ENCODE measurements at regions not wholly inside any gene's neighbourhood (a gene's known extent, or its start where the extent isn't known, plus 50 kb on each side); places are given as distances from the start of the nearest gene placed in this dataset.
"Not testable (repeated sequence)": the region's sequence is repeated elsewhere in the genome, so short reads cannot be mapped to it uniquely, and the experiment has no call there.

- Histone ChIP-seq H3K27me3 (no peaks in the 10 kb centered on the region), H3K36me3 (no peaks in the 10 kb centered on the region), H3K4me3 (no peak overlapping the region), H3K27ac (replicated peaks in 1 of 4) (no peak overlapping the region), H3K4me1 (no peaks in the 10 kb centered on the region), H3K9me3 (no peaks in the 10 kb centered on the region)
- 82% methylated on average over 3 of the region's 3 CpGs for WGBS
- TF ChIP-seq POLR2AphosphoS5 (IDR thresholded peaks at IDR 0.05): no peak
- TF ChIP-seq POLR2A (IDR thresholded peaks at IDR 0.05; ENCODE audit: low read depth): no peak
- no peak for TF ChIP-seq CTCF (IDR thresholded peaks at IDR 0.05)
- no peak for TF ChIP-seq EP300 (IDR thresholded peaks at IDR 0.05)
- intact Hi-C loops (cut with DNase I): no loop called here
- no peak for DNase-seq (ENCODE audit: extremely low spot score)
These were observed 132.9 kb upstream of the FAM3C start for GRCh38 chr7:121529003-121529402.

- intact Hi-C loops (cut with DNase I); H3K4me1 ChIP-seq; H3K27me3 ChIP-seq; DNase-seq (ENCODE audit: extremely low spot score); H3K9me3 ChIP-seq; H3K4me3 ChIP-seq; H3K36me3 ChIP-seq; H3K27ac ChIP-seq (replicated peaks in 1 of 4): not testable (repeated sequence)
- WGBS: 72% methylated on average over 3 of the region's 3 CpGs
These were observed 130.1 kb upstream of the FAM3C start for GRCh38 chr7:121526210-121526609.

GRCh38 chr7:121525155-121525819, 129.2 kb upstream of the FAM3C start:
- TF ChIP-seq CTCF (IDR thresholded peaks at IDR 0.05): no peak
- TF ChIP-seq POLR2AphosphoS5 (IDR thresholded peaks at IDR 0.05): no peak
- no peak for TF ChIP-seq EP300 (IDR thresholded peaks at IDR 0.05)
- TF ChIP-seq POLR2A (IDR thresholded peaks at IDR 0.05; ENCODE audit: low read depth): no peak
- H3K36me3 ChIP-seq: no peaks in the 10 kb centered on the region
- 73% methylated on average over 4 of the region's 4 CpGs for WGBS
- no peaks in the 10 kb centered on the region for H3K4me1 ChIP-seq
- intact Hi-C loops (cut with DNase I): no loop called here
- no peak overlapping the region for H3K4me3 ChIP-seq
- H3K9me3 ChIP-seq: no peaks in the 10 kb centered on the region
- no peak overlapping the region for H3K27ac ChIP-seq (replicated peaks in 1 of 4)
- H3K27me3 ChIP-seq: no peaks in the 10 kb centered on the region
- DNase-seq (ENCODE audit: extremely low spot score): no peak

GRCh38 chr7:121521711-121522400, 125.7 kb upstream of the FAM3C start:
- Histone ChIP-seq H3K4me3 (no peak overlapping the region), H3K36me3 (no peaks in the 10 kb centered on the region), H3K27ac (replicated peaks in 1 of 4) (no peak overlapping the region), H3K9me3 (no peaks in the 10 kb centered on the region), H3K4me1 (no peaks in the 10 kb centered on the region), H3K27me3 (no peaks in the 10 kb centered on the region)
- TF ChIP-seq POLR2A (IDR thresholded peaks at IDR 0.05; ENCODE audit: low read depth) (no peak), EP300 (IDR thresholded peaks at IDR 0.05) (no peak)
- no peak for DNase-seq (ENCODE audit: extremely low spot score)
- intact Hi-C loops (cut with DNase I): no loop called here
- 85% methylated on average over 3 of the region's 3 CpGs for WGBS

- TF ChIP-seq CTCF (IDR thresholded peaks at IDR 0.05) (no peak), POLR2A (IDR thresholded peaks at IDR 0.05; ENCODE audit: low read depth) (no peak), EP300 (IDR thresholded peaks at IDR 0.05) (no peak), POLR2AphosphoS5 (IDR thresholded peaks at IDR 0.05) (no peak)
- Histone ChIP-seq H3K36me3 (no peaks in the 10 kb centered on the region), H3K4me3 (no peak overlapping the region), H3K27ac (replicated peaks in 1 of 4) (no peak overlapping the region), H3K9me3 (no peaks in the 10 kb centered on the region), H3K4me1 (no peaks in the 10 kb centered on the region), H3K27me3 (no peaks in the 10 kb centered on the region)
- 100% methylated on average over 1 of the region's 1 CpG for WGBS
- intact Hi-C loops (cut with DNase I): no loop called here
- no peak for DNase-seq (ENCODE audit: extremely low spot score)
These were observed 124.8 kb upstream of the FAM3C start for GRCh38 chr7:121520911-121521310.

Data from esophagus muscularis mucosa (tissue), 4 donors.